Coronary artery (tissue), 2 donors: ENCODE measurements at regions not wholly inside any gene's neighbourhood (a gene's known extent, or its start where the extent isn't known, plus 50 kb on each side); places are given as distances from the start of the nearest gene placed in this dataset.

ENCODE experiments used
- DNase-seq: peaks from one replicate; pipeline ENCODE4 v3.0.0-alpha.2; 2017; ENCODE audit warnings: low spot score
- H3K27ac ChIP-seq, 2 donors: fragments of 200-600 bp; sonication (generic); one replicate each; pipeline ENCODE4 v1.5.1; 2016 to 2019
- H3K4me3 ChIP-seq: fragments of 200-600 bp; sonication (generic); 2 replicates; pipeline ENCODE4 v1.5.1; 2016; ENCODE audit warnings: mild to moderate bottlenecking, moderate library complexity
- TF ChIP-seq, protein P1 (sequence below): fragments of 200-600 bp; sonication (generic); IDR thresholded peaks from one replicate; pipeline ENCODE4 v1.5.1; 2019; ENCODE audit warnings: antibody characterized with exemption

- TF ChIP-seq, protein P1, sequence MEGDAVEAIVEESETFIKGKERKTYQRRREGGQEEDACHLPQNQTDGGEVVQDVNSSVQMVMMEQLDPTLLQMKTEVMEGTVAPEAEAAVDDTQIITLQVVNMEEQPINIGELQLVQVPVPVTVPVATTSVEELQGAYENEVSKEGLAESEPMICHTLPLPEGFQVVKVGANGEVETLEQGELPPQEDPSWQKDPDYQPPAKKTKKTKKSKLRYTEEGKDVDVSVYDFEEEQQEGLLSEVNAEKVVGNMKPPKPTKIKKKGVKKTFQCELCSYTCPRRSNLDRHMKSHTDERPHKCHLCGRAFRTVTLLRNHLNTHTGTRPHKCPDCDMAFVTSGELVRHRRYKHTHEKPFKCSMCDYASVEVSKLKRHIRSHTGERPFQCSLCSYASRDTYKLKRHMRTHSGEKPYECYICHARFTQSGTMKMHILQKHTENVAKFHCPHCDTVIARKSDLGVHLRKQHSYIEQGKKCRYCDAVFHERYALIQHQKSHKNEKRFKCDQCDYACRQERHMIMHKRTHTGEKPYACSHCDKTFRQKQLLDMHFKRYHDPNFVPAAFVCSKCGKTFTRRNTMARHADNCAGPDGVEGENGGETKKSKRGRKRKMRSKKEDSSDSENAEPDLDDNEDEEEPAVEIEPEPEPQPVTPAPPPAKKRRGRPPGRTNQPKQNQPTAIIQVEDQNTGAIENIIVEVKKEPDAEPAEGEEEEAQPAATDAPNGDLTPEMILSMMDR = no peak
- no peak overlapping the region for H3K4me3 ChIP-seq
- H3K27ac ChIP-seq = no peak overlapping the region
- DNase-seq = no peak
Observed at GRCh38 chr9:115525111-115526058, 407.4 kb upstream of the TNC start.

GRCh38 chr9:115531410-115532125 lies 413.6 kb upstream of the TNC start:
- no peak for DNase-seq
- H3K4me3 ChIP-seq = no peak overlapping the region
- TF ChIP-seq, protein P1 = no peak
- H3K27ac ChIP-seq = peak overlapping the region in 1 of 2 donors; percentile 4

GRCh38 chr9:115533511-115533910 lies 415.6 kb upstream of the TNC start:
- no peak for DNase-seq
- no peak overlapping the region for H3K27ac ChIP-seq
- H3K4me3 ChIP-seq = no peak overlapping the region
- TF ChIP-seq, protein P1 = no peak

DNA sequence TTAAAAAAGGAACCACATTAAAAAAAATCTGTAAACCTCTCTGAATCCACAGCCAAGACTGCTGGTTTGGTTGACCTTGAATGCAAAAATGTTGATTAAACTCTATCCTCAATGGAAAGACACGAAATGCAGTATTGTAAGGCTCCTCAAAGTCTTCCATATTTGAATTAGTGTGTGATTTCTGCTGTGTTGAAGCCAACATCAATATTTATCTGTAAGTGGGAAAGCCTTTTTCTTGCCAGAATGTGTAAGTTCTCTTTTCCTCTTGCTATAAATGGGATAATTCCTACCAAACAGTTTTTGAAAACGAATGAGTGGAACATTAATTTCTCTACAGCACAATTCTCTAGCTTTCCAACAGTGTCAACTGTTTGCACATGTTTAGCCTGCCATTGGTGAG lies 422.1 kb upstream of the TNC start:
- TF ChIP-seq, protein P1 = no peak

GRCh38 chr9:115543511-115543910 lies 425.6 kb upstream of the TNC start:
- TF ChIP-seq, protein P1 = no peak
- no peak for DNase-seq
- Histone ChIP-seq H3K27ac (no peak overlapping the region), H3K4me3 (no peak overlapping the region)

More for the DNA sequence above, 422.1 kb upstream of the TNC start:
- no peak for DNase-seq
- Histone ChIP-seq H3K4me3 (no peak overlapping the region), H3K27ac (no peak overlapping the region)

DNA sequence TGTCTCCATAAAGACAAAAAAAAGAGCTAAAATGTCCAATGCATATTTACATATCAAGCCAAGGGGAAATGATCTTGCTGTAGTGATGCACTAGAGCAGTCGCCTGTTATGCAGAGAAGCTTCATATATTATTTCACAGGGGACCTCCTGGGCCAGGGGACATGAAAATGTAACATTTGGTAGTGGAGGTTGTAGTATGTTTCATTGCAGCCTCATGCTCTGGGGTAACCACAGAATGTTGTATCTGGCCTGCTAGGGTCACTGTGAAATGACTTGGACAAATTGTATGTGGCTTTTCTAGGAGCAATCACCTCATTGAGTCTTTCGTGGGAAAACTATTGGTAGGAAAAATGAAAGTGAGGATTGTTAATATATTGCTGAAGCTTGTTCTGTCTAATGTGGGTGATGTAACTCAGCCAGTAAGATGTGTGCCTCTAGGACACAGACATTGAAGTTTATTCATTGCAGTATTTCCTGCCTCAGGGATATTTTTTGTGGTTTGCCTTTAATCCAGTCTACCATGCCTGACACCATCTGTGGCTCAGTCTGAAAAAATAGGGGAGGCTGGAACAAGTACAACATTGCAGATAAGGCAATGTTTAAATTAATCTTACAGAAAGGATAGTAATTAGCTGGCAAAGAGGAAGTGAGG lies 430.8 kb upstream of the TNC start:
- TF ChIP-seq, protein P1 = no peak
- Histone ChIP-seq H3K27ac (no peak overlapping the region), H3K4me3 (no peak overlapping the region)
- no peak for DNase-seq
